Activated naive CD4-positive, alpha-beta T cell treated with anti-CD3 and anti-CD28 coated beads, Interleukin-2, amount 10 ng/mL, durations not matched to agents 7 days and 5 days (primary cell): ENCODE measurements at regions not wholly inside any gene's neighbourhood (a gene's known extent, or its start where the extent isn't known, plus 50 kb on each side); places are given as distances from the start of the nearest gene placed in this dataset.

Experiments
- CTCF ChIA-PET: fragments of 350-600 bp; sonication (Branson Sonifier 250); formaldehyde crosslinking; loops from one replicate; lab custom pipeline; 2021; ENCODE audit warnings: antibody characterized with exemption; lab: Charles Lee
- DNase-seq: peaks from one replicate; pipeline ENCODE4 v3.0.0-alpha.2; 2020
- H3K27ac Mint-ChIP-seq: one replicate; pipeline ENCODE4 v1.8.0; 2021; ENCODE audit warnings: mild to moderate bottlenecking, moderate library complexity, mixed read lengths
- H3K27me3 Mint-ChIP-seq: one replicate; pipeline ENCODE4 v1.8.0; 2021; ENCODE audit warnings: mild to moderate bottlenecking, mixed read lengths
- H3K36me3 Mint-ChIP-seq: one replicate; pipeline ENCODE4 v1.8.0; 2021; ENCODE audit warnings: mixed read lengths
- H3K4me1 Mint-ChIP-seq: one replicate; pipeline ENCODE4 v1.8.0; 2021; ENCODE audit warnings: mixed read lengths
- H3K4me3 Mint-ChIP-seq: one replicate; pipeline ENCODE4 v1.8.0; 2021; ENCODE audit warnings: mild to moderate bottlenecking, moderate library complexity, mixed read lengths
- H3K9me3 Mint-ChIP-seq: one replicate; pipeline ENCODE4 v1.8.0; 2021; ENCODE audit warnings: mixed read lengths

DNA sequence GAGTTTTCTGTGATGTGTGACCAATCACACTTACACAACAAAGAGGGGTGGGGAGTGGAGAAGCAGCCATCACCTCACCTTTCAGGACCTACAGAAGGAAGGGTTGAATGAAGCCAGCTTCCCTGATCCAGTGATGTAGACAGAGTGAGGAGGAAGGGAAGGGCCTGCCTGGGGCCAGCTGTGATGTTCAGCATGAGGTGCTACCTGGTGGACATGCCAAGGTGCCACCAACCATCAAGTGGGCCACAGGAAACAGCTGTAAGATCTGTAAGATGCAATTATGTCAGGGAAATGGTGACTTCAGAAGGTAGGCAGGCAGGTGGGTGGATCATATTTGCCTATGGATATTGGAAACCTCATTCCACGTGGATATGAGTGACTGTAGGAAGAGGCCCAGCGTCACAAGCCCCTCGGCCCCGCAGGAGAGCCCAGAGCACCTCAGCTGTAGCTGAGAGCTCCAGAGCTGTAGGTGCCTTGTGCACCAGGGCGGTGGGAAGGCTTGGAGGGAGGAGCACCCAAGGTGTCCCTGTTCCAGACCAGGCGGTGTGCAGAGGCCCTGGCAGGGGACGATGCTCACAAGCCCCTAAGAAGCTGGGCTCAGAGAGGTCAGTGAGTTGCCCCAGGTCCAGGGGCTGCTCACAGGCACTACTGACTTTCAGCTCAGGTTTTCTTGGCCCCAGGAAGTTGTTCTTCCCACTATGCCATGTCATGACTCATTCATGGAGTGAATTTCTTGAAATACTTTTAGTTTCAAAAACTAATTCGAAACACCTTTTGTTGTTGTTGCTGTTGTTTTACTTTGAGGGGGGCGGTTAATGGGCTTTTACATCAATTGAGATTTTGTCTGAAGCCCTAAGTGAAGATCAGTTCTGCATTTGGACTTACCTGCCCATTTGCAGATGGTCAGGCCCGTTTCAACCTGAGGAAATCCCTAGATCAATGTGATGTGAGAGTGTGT is 94.2 kb upstream of the ALDH1A3 start:
- no peak for DNase-seq
- Mint-ChIP-seq H3K9me3 (no peaks in the 10 kb centered on the region), H3K36me3 (no peaks in the 10 kb centered on the region), H3K4me1 (no peaks in the 10 kb centered on the region), H3K27ac (no peak overlapping the region), H3K27me3 (no peaks in the 10 kb centered on the region), H3K4me3 (no peak overlapping the region)
- CTCF ChIA-PET: interaction anchor here (0.7 kb wide), 1 partner anchor 87 kb away, joined by 3 read pairs; no protein-coding TSS in a partner anchor

DNA sequence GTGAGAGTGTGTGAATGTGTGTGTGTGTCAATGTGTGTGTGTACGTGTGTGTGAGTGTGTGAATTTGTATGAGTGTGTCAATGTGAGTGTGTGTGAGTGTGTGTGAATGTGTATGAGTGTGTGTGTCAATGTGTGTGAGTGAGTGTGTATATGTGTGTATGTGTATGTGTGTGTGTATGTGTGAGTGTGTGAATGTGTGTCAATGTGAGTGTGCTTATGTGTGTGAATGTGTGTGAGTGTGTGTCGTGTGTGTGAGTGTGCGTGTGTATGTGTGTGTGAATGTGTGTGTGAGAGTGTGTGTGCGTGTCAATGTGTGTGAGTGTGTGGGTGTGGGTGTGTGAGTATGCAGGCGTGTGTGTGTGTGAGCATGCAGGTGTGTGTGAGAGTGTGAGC is 93.5 kb upstream of the ALDH1A3 start:
- H3K4me1 Mint-ChIP-seq: no peaks in the 10 kb centered on the region
- DNase-seq: no peak
- H3K36me3 Mint-ChIP-seq: no peaks in the 10 kb centered on the region
- no peaks in the 10 kb centered on the region for H3K27me3 Mint-ChIP-seq
- H3K9me3 Mint-ChIP-seq: no peaks in the 10 kb centered on the region
- CTCF ChIA-PET: no interaction called here
- no peak overlapping the region for H3K4me3 Mint-ChIP-seq
- no peak overlapping the region for H3K27ac Mint-ChIP-seq

DNA sequence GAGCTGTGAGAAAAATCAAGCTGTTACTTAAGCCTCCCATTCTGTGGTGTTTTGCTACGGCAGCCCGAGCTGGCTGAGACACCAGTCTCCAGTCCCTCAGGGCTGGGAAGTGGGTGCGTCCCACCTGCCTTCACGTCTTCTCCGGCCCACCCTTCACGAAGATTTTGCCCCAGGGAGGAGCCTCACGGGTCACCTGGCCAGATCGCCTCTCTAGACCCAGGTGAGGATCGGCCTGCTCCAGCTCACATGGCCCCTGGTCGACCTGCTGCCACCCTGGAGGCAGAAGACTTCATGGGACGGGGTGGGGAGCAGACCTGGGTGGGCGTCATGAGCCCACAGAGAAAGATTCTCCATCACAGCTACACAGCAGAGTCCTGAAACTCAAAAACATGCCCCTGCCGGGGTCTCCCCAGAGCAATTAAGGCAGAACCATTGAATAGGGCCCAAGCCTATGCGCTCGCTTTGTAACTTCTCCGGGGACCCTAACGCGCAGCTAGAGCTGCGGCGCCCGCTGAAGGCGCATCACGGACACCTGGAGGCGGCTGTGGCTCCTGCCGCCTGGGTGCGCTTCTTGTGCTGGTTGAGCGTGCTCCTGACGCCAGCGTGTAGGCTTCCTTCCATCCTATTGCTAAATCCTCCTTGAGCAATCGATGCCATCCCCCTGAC is 92.6 kb upstream of the ALDH1A3 start:
- Mint-ChIP-seq H3K27me3 (no peaks in the 10 kb centered on the region), H3K4me1 (no peaks in the 10 kb centered on the region), H3K27ac (no peak overlapping the region), H3K4me3 (no peak overlapping the region), H3K9me3 (no peaks in the 10 kb centered on the region), H3K36me3 (no peaks in the 10 kb centered on the region)
- CTCF ChIA-PET: no interaction called here
- no peak for DNase-seq

DNA sequence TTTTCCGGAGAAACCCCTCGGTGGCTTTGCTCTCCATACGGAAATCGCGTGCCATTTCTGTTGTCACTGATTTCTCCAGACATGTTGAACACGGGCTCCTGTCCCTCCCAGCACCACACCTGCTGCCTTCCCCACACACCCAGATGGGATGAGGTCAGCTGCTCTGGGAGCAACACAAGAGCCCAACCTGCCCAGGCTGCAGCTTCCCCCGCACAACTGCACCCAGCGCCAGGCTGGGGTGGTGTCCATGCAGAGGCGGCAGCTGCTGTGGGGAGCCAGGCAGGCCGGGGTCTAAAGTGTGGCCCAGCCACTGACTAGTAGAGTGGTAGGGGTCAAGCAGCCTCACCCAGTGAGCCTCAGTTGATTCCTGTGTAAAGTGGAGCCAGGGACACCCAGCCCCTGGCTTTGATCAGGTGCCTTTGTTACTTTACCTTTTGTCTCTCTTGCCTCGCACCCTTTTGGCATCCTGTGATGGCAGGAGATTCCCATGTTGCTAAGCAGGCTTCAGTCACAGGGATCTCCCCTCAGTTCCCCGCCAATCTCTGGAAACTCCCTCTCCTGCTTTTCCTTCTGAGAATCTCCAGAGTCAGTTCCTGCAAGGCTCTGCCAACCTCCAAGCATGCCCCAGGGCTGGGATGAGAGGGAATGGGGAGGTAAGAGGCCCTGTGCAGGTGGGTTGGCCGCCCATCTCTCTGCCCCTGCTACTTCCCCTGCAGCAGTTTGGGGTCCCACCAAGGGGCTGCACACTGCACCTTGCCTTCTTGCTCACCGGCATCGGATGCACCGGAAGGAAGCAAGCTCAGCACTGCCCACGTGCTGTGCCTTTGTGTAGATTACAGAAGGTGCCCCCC is 91.8 kb upstream of the ALDH1A3 start:
- no peaks in the 10 kb centered on the region for H3K9me3 Mint-ChIP-seq
- CTCF ChIA-PET: no interaction called here
- H3K4me1 Mint-ChIP-seq: no peaks in the 10 kb centered on the region
- no peak for DNase-seq
- no peak overlapping the region for H3K4me3 Mint-ChIP-seq
- no peak overlapping the region for H3K27ac Mint-ChIP-seq
- no peaks in the 10 kb centered on the region for H3K27me3 Mint-ChIP-seq
- no peaks in the 10 kb centered on the region for H3K36me3 Mint-ChIP-seq

DNA sequence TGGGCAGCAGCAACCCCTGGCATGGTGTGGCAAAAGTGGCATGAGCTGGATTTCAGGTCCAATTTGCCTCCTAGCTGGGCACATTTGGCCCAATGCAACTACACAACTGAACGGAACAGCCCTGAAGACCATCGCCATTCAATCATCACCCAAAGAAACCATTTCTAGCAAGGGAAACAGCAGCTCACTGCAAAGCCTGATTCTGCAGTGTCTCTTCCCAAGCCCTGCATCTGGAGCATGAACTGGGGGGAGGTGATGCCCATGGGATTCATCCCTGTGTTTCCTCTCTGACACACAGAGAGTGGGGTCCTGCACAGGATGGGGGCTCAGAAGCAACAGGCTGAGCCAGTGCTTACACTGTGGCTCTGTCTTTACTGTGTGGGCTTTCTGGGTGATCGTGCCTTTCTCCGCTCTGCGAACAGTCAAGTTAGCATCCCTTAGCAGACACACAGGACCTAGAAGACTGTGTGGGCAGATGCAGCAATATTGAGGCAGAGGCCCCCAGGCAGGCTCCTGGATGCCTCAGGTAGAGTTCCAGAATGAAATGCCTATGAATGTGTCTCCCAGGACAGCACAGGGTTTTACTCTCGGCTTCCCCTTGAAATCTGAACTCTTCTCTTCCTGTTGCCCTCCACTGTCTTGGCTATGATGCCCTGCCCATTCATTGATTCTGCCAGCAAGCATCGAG is 91.1 kb upstream of the ALDH1A3 start:
- Mint-ChIP-seq H3K27ac (no peak overlapping the region), H3K36me3 (no peaks in the 10 kb centered on the region), H3K4me3 (no peak overlapping the region), H3K9me3 (no peaks in the 10 kb centered on the region), H3K4me1 (no peaks in the 10 kb centered on the region), H3K27me3 (peaks cover under 1% of the 10 kb centered on the region)
- no peak for DNase-seq
- CTCF ChIA-PET: no interaction called here

DNA sequence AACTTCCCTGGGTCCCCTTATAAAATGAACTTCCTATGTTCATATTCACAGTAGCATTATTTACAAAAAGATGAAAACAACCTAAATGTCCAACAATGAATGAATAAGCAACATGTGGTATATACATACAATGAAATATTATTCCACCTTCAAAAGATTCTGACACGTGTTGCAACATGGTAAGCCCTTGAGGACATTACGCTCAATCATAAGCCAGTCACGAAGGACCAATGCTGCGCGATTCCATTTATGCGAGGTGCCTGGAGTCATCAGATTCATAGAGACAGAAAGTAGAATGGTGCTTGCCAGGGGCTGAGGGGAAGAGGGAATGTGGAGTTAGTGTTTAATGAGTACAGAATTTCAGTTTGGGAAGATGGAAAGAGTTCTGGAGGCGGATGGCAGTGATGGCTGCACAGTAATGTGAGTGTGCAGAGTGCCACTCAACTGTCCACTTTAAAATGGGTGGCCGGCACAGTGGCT is 88.8 kb upstream of the ALDH1A3 start:
- CTCF ChIA-PET: no interaction called here
- no peaks in the 10 kb centered on the region for H3K4me1 Mint-ChIP-seq

DNA sequence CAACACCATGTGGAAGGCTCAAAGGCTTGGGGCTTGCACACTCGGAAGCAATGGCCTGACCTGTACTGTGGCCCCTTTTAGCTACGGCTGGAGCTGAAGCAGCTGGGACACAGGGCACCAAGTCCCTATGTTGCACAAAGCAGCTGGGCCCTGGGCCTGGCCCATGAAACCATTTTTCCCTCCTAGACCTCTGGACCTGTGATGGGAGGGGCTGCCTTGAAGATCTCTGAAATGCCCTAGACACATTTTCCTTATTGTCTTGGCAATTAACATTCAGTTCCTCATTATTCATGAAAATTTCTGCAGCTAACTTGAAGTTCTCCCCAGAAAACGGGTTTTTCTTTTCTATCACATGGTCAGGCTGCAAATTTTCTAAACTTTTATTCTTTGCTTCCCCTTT is 85.6 kb upstream of the ALDH1A3 start:
- CTCF ChIA-PET: no interaction called here
- Mint-ChIP-seq H3K4me3 (no peak overlapping the region), H3K4me1 (no peaks in the 10 kb centered on the region), H3K27me3 (peaks cover 15% of the 10 kb centered on the region), H3K27ac (no peak overlapping the region), H3K36me3 (no peaks in the 10 kb centered on the region), H3K9me3 (no peaks in the 10 kb centered on the region)
- no peak for DNase-seq

More for the DNA sequence above, 88.8 kb upstream of the ALDH1A3 start:
- H3K9me3 Mint-ChIP-seq: no peaks in the 10 kb centered on the region
- peaks cover 15% of the 10 kb centered on the region for H3K27me3 Mint-ChIP-seq
- H3K4me3 Mint-ChIP-seq: no peak overlapping the region
- H3K27ac Mint-ChIP-seq: no peak overlapping the region
- DNase-seq: no peak
- no peaks in the 10 kb centered on the region for H3K36me3 Mint-ChIP-seq

DNA sequence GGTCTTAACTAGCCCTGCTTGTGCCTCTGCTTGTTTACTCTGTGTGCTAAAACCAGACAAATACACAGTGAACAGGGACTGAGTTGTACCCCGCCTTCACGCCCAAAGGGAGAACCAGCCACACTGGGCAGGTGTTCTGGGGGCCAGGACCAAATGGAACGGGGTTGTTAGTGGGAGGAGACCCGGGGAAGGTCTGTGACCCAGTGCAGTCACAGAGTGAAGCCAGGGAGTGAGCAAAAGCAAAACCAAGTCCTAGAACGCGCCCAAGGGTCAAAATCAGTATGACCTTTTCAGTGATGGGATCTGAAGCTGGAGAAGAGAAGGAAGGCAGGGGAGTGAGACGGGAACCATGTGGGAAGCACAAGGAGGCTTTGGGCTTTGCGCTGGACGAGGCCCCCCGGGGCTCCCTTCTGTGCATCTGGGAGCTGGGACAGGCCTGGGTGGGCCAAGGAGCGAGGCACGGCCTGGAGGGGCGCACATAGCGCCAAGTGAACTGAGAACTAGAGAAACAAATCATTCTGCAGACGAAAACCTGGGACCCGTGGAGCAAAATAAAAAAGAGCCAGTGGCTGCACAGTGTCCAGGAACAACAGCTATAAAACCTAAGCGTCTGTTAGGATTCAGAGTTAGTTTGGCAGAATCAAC is 78.3 kb upstream of the ALDH1A3 start:
- Mint-ChIP-seq H3K4me1 (no peaks in the 10 kb centered on the region), H3K9me3 (no peaks in the 10 kb centered on the region), H3K27me3 (peaks cover 4% of the 10 kb centered on the region), H3K36me3 (no peaks in the 10 kb centered on the region), H3K4me3 (no peak overlapping the region), H3K27ac (no peak overlapping the region)
- CTCF ChIA-PET: no interaction called here
- DNase-seq: no peak

DNA sequence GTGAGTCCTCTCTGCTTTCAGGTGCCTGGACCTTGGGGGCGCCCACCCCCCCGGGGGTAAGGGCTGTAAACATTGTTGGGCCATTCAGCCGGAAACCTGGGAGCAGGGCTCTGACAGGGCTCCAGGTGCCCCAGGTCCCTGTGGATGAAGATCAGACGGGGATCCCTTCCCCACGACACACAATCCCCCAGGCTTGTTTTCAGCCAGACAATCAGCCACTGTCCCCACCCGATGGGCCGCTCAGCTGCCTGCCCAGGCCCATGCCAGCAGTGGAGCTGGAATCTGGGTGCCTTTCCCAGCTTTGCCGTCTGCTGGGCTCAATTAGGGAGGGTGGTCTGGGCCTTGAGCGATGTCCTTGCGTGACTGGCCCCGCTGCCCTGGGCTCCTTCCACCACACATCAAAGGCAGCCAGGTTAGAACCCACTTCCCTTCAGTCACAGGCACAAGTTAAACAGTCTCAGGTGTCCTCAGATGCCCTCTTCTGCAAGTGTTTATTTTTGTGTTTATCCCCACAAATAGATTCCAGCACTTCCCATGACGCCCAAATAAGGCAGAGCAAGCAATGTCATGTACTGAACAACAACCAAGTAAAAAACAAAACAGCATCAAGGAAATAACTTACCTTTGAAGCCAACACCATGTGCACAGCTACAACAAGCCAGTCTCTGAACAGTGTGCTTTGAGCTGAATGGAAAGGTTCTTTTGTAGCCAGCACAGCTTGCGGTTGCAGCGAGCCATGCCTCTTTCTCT is 77.0 kb upstream of the ALDH1A3 start:
- no peak overlapping the region for H3K4me3 Mint-ChIP-seq
- H3K9me3 Mint-ChIP-seq: no peaks in the 10 kb centered on the region
- no peaks in the 10 kb centered on the region for H3K36me3 Mint-ChIP-seq
- H3K27me3 Mint-ChIP-seq: peaks cover 4% of the 10 kb centered on the region
- CTCF ChIA-PET: no interaction called here
- DNase-seq: no peak
- no peak overlapping the region for H3K27ac Mint-ChIP-seq
- no peaks in the 10 kb centered on the region for H3K4me1 Mint-ChIP-seq

DNA sequence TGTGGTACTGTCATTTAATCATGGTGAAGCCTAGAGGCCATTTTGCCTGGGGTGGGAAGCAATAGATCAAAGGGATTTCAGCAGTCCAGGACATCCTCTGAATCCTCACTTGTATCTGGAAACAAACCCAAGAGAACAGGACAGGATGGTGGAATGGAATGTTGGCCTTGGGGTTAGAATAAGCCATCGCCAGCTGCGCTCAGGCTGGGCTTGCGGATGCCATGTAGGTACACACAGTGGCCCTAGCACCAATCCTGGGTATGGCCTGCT is 76.5 kb upstream of the ALDH1A3 start:
- Mint-ChIP-seq H3K36me3 (no peaks in the 10 kb centered on the region), H3K4me3 (no peak overlapping the region), H3K4me1 (no peaks in the 10 kb centered on the region), H3K27ac (no peak overlapping the region), H3K9me3 (no peaks in the 10 kb centered on the region), H3K27me3 (peaks cover 4% of the 10 kb centered on the region)
- CTCF ChIA-PET: no interaction called here
- DNase-seq: no peak

DNA sequence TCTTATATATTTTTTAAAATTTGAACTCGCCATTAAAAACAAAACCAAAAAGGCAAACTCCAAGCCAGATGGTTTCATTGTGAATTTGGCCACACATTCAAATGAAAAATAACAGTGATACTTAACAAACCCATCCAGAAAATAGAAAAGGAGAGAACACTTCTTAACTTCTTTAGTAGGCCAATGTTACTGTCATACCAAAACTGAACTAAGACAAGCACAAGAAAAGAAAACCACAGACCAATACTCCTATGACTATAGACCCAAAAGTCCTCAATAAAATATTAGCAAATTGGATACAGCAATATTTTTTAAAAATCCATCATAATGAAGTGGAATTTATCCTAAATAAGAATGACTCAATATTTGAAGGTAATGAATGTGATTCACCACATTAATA is 73.5 kb upstream of the ALDH1A3 start:
- CTCF ChIA-PET: no interaction called here
- H3K4me1 Mint-ChIP-seq: no peaks in the 10 kb centered on the region
- peaks cover 7% of the 10 kb centered on the region for H3K9me3 Mint-ChIP-seq
- H3K36me3 Mint-ChIP-seq: no peaks in the 10 kb centered on the region
- peaks cover 7% of the 10 kb centered on the region for H3K27me3 Mint-ChIP-seq
- DNase-seq: no peak
- H3K4me3 Mint-ChIP-seq: no peak overlapping the region
- no peak overlapping the region for H3K27ac Mint-ChIP-seq

DNA sequence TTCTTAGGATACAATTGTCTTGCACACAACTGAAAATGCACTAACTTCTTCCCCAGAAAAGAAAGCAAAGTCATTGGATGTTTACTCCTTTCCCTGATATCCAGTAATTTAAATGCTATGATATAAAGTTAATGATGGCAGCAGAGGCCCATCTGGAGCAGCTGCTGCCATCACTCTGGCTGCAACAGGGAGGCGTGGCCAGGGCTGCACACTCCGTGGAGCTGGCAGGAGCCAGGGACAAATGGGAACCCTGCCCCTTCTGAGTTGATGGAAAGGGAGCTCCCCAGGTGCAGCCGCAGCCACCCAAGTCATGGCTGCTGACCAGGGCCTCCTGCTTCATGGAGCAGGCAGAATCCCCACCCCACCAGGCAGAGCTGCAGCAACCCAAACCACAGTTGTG is 72.6 kb upstream of the ALDH1A3 start:
- CTCF ChIA-PET: no interaction called here
- Mint-ChIP-seq H3K4me3 (no peak overlapping the region), H3K9me3 (peaks cover 7% of the 10 kb centered on the region), H3K27me3 (peaks cover 7% of the 10 kb centered on the region), H3K4me1 (no peaks in the 10 kb centered on the region), H3K27ac (no peak overlapping the region), H3K36me3 (no peaks in the 10 kb centered on the region)
- DNase-seq: no peak

DNA sequence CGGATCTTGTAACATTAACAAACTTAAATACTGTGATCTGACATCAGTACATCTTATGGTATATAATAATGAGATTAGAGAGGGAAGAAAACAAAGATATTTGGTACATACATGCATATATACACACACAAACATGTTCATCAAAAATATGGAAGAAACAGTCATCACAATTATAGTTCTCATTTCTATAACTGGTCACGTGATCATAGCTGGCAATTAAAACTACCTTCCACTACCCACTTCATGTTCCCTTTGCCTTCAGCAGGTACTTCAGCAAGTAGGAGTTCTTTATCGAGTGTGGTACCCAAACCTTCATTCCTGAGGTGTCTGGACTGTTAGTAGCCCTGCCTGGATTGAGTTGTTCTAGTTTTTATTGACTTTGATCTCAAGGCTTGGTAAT is 70.9 kb upstream of the ALDH1A3 start:
- Mint-ChIP-seq H3K27ac (no peak overlapping the region), H3K4me1 (no peaks in the 10 kb centered on the region), H3K27me3 (peaks cover 7% of the 10 kb centered on the region), H3K4me3 (no peak overlapping the region), H3K36me3 (no peaks in the 10 kb centered on the region), H3K9me3 (peaks cover 7% of the 10 kb centered on the region)
- CTCF ChIA-PET: no interaction called here
- DNase-seq: no peak
